ENCODE measurements at regions not wholly inside any gene's neighbourhood (a gene's known extent, or its start where the extent isn't known, plus 50 kb on each side); places are given as distances from the start of the nearest gene placed in this dataset.

DNA sequence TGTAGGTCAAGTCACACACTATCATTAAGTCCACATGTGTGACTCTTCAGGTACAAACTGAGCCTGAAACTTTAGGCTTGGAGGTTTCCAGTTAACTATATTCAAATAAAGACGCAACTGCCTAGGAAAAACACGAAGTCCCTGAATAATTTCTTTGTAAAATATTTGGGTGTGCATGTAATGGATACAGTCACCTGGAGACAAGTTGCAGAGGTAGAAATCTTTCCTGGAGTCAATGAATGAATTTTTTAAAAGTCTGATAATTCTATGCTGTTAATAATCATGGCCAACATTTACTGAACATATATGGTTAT, 132.7 kb downstream of the MTX3 start:
- Histone ChIP-seq H3K27ac (ENCODE audit: insufficient read length, low read depth, low read length) (no peak overlapping the region), H2AFZ (ENCODE audit: low read length) (no peak overlapping the region), H4K20me1 (ENCODE audit: control insufficient read depth, insufficient read depth, insufficient read length) (no peaks in the 10 kb centered on the region), H2BK120ac (ENCODE audit: low read depth, low read length, poor library complexity, severe bottlenecking) (no peak overlapping the region), H2BK5ac (ENCODE audit: insufficient read length, low read length) (no peak overlapping the region), H3T11ph (ENCODE audit: low read length) (no peak overlapping the region), H2BK12ac (ENCODE audit: insufficient read length, low read depth, low read length) (no peak overlapping the region), H4K91ac (ENCODE audit: insufficient read length, low read depth, low read length) (no peak overlapping the region), H3K27me3 (ENCODE audit: insufficient read depth, low read length) (no peaks in the 10 kb centered on the region), H2AK5ac (ENCODE audit: insufficient read length, low read length) (no peak overlapping the region), H3K4me2 (ENCODE audit: insufficient read depth, insufficient read length, low read length) (no peak overlapping the region), H3K14ac (ENCODE audit: insufficient read depth, low read length) (no peak overlapping the region), H3K23ac (ENCODE audit: insufficient read length, low read depth, low read length) (no peak overlapping the region), H4K5ac (ENCODE audit: insufficient read length, low read depth, low read length) (no peak overlapping the region), H3K9me3 (ENCODE audit: control insufficient read depth, low read depth, low read length) (no peaks in the 10 kb centered on the region), H3K56ac (ENCODE audit: insufficient read length, low read depth, low read length) (no peak overlapping the region), H3K79me2 (ENCODE audit: insufficient read depth, low read length) (no peaks in the 10 kb centered on the region), H3K4me1 (ENCODE audit: insufficient read depth, low read length) (no peaks in the 10 kb centered on the region), H4K8ac (replicated peaks; ENCODE audit: insufficient read length, low read depth, low read length) (no peak overlapping the region), H2BK20ac (ENCODE audit: low read depth, low read length, poor library complexity, severe bottlenecking) (no peak overlapping the region), H3K4ac (ENCODE audit: low read depth, low read length) (no peak overlapping the region), H3K18ac (ENCODE audit: insufficient read length, low read depth, low read length) (no peak overlapping the region), H2BK15ac (ENCODE audit: low read depth, low read length) (no peak overlapping the region), H3K9ac (ENCODE audit: extremely low read depth, insufficient read length, low read length) (no peak overlapping the region), H3K79me1 (ENCODE audit: insufficient read depth, low read depth, low read length, poor library complexity, severe bottlenecking) (no peaks in the 10 kb centered on the region), H3K23me2 (ENCODE audit: insufficient read length, low read depth, low read length, poor library complexity, severe bottlenecking) (no peaks in the 10 kb centered on the region)
- no peak for DNase-seq
- Mint-ChIP-seq H3K4me1 (no peaks in the 10 kb centered on the region), H3K27ac (no peak overlapping the region), H3K27me3 (ENCODE audit: low read depth) (no peaks in the 10 kb centered on the region), H3K36me3 (ENCODE audit: insufficient read depth in 1 of 3, low read depth in 3 of 3) (no peaks in the 10 kb centered on the region; a peak in 1 of 7 replicates), H3K9me3 (no peaks in the 10 kb centered on the region), H3K4me3 (no peak overlapping the region)
- TF ChIP-seq, protein P1, sequence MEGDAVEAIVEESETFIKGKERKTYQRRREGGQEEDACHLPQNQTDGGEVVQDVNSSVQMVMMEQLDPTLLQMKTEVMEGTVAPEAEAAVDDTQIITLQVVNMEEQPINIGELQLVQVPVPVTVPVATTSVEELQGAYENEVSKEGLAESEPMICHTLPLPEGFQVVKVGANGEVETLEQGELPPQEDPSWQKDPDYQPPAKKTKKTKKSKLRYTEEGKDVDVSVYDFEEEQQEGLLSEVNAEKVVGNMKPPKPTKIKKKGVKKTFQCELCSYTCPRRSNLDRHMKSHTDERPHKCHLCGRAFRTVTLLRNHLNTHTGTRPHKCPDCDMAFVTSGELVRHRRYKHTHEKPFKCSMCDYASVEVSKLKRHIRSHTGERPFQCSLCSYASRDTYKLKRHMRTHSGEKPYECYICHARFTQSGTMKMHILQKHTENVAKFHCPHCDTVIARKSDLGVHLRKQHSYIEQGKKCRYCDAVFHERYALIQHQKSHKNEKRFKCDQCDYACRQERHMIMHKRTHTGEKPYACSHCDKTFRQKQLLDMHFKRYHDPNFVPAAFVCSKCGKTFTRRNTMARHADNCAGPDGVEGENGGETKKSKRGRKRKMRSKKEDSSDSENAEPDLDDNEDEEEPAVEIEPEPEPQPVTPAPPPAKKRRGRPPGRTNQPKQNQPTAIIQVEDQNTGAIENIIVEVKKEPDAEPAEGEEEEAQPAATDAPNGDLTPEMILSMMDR (conservative IDR thresholded peaks at IDR 0.05): no peak
- WGBS (ENCODE audit: extremely low coverage, insufficient read length, low lambda C conversion rate): no CpG with 5 or more reads among the region's 2 CpGs
